Panc1 (cell line): ENCODE measurements at regions not wholly inside any gene's neighbourhood (a gene's known extent, or its start where the extent isn't known, plus 50 kb on each side); places are given as distances from the start of the nearest gene placed in this dataset.

Source experiments
- POLR2AphosphoS5 ChIP-seq: IDR thresholded peaks from 2 replicates; pipeline ENCODE4 v1.6.1; 2012; ENCODE audit warnings: mild to moderate bottlenecking, low read depth, low read length, moderate library complexity
- SIN3A ChIP-seq: IDR thresholded peaks from 2 replicates; pipeline ENCODE4 v1.6.1; 2012; ENCODE audit warnings: low read depth, mild to moderate bottlenecking, low read length, moderate library complexity, borderline replicate concordance; ENCODE audit not compliant: insufficient read depth
- TF ChIP-seq, protein P1 (sequence below): fragments of 450-650 bp; IDR thresholded peaks from 2 replicates; pipeline ENCODE4 v1.5.1; 2017; ENCODE audit warnings: mild to moderate bottlenecking
- TF ChIP-seq, protein P2 (sequence below), 2 experiments: IDR thresholded peaks; 2 replicates each; pipeline ENCODE4 v1.6.1; 2011 to 2012; ENCODE audit warnings: low read depth in 2 of 2, control low read depth in 1 of 2, low read length in 1 of 2, mild to moderate bottlenecking in 1 of 2, moderate library complexity in 1 of 2; ENCODE audit not compliant: insufficient read depth in 1 of 2

DNA sequence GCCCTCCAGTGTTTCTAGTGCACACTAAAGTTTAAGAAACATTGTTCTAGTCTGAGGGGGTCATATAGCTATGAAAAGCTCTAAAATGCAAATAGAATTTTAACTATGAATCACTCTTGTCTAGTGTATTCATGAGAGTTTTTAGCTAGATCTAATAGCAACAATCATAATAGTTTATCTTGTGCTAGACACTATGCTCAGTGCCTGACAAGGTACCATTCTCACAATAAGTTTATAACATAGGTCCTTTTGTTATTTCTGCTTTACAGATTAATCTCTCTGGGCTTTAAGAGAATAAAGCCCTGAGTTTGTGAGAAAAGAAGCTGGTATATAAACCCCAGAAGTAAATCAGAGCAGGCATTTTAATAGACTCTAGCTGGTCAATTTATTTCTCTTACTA lies 2120.7 kb downstream of the MAT2B start:
- TF ChIP-seq, protein P1, sequence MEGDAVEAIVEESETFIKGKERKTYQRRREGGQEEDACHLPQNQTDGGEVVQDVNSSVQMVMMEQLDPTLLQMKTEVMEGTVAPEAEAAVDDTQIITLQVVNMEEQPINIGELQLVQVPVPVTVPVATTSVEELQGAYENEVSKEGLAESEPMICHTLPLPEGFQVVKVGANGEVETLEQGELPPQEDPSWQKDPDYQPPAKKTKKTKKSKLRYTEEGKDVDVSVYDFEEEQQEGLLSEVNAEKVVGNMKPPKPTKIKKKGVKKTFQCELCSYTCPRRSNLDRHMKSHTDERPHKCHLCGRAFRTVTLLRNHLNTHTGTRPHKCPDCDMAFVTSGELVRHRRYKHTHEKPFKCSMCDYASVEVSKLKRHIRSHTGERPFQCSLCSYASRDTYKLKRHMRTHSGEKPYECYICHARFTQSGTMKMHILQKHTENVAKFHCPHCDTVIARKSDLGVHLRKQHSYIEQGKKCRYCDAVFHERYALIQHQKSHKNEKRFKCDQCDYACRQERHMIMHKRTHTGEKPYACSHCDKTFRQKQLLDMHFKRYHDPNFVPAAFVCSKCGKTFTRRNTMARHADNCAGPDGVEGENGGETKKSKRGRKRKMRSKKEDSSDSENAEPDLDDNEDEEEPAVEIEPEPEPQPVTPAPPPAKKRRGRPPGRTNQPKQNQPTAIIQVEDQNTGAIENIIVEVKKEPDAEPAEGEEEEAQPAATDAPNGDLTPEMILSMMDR: no peak
- TF ChIP-seq, protein P2, sequence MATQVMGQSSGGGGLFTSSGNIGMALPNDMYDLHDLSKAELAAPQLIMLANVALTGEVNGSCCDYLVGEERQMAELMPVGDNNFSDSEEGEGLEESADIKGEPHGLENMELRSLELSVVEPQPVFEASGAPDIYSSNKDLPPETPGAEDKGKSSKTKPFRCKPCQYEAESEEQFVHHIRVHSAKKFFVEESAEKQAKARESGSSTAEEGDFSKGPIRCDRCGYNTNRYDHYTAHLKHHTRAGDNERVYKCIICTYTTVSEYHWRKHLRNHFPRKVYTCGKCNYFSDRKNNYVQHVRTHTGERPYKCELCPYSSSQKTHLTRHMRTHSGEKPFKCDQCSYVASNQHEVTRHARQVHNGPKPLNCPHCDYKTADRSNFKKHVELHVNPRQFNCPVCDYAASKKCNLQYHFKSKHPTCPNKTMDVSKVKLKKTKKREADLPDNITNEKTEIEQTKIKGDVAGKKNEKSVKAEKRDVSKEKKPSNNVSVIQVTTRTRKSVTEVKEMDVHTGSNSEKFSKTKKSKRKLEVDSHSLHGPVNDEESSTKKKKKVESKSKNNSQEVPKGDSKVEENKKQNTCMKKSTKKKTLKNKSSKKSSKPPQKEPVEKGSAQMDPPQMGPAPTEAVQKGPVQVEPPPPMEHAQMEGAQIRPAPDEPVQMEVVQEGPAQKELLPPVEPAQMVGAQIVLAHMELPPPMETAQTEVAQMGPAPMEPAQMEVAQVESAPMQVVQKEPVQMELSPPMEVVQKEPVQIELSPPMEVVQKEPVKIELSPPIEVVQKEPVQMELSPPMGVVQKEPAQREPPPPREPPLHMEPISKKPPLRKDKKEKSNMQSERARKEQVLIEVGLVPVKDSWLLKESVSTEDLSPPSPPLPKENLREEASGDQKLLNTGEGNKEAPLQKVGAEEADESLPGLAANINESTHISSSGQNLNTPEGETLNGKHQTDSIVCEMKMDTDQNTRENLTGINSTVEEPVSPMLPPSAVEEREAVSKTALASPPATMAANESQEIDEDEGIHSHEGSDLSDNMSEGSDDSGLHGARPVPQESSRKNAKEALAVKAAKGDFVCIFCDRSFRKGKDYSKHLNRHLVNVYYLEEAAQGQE (IDR thresholded peaks at IDR 0.05; ENCODE audit: insufficient read depth in 1 of 2, low read depth in 2 of 2, low read length in 1 of 2): no peak
- no peak for TF ChIP-seq POLR2AphosphoS5
- TF ChIP-seq SIN3A: no peak
